ENCODE measurements at regions not wholly inside any gene's neighbourhood (a gene's known extent, or its start where the extent isn't known, plus 50 kb on each side); places are given as distances from the start of the nearest gene placed in this dataset.
"Not testable (repeated sequence)": the region's sequence is repeated elsewhere in the genome, so short reads cannot be mapped to it uniquely, and the experiment has no call there.

DNA sequence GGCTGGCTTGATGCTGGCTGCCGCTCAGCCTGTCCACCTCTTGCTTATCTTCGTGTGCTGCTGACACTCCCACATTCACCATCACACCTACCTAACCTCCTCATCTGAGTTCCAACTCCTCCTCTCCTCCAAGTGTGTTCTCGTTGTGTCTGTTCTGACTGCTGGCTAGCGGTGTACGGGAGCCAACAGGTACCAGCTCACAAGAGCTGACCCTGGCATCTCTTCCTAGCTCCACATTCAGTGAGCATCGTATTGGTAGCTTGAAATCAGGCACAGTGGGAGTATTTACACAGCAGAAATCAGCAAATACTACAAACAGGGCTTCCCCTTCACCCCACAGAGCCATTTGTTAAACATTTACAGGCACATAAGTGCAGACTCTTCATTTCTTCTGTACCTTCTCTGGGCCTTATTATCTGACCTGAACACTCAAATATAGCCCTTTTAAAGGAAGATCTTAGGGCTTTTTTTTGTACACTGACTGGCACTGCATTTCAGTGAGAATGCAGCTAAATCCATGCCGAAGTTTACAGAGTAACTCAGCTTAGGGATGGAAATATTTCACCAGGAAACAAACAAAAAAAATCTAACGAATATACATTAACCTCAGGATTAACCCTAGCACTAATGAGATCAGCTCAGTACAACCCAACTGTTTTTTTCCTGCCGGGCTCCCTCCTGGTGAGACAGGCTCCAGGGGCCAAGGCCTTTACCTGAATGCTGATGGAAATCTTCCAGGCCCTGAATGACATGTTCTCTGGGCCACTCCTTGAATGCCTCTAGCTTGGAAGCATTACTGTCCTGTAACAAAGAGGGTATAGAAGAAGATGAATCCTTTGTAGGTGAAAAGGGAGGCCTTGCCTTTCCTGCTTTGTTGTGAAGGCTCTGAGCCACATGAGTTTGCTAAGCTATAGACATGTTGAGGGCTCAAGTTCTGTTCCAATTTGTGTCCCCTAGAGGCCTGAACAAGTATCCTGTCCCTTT lies 150.5 kb upstream of the LPP start:
- DNase-seq, result no peak

DNA sequence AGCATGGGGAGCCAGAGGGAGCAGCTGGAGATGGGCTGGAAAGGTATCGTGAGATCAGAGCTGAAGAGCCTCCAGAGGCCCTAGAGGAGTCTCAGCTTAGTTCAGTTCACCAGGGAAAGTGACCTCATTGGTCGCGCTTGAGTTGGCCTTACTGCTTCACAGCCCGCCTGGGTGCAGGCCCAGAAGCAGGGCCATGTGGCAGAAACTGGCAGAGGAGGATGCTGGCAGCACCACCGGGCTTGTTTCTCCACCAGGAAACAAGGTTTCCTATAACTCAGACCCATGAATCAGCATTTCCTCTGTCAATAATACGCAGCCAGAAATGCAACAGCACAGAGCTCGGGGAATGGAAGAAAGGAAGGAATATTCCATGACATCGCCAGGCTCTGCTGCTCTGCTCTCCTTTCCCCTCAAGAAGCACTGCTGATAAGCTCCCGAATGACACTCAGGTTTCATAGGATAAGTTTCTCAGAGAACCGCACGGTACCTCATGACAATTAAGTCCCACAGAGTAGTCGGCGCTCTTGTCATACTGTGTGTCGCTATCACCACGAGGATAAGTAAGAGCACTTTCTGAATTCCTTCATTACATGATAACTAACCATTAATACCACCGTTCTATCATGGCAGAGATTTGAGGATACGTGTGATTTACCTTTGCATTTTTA lies 147.1 kb upstream of the LPP start:
- DNase-seq, result no peak

DNA sequence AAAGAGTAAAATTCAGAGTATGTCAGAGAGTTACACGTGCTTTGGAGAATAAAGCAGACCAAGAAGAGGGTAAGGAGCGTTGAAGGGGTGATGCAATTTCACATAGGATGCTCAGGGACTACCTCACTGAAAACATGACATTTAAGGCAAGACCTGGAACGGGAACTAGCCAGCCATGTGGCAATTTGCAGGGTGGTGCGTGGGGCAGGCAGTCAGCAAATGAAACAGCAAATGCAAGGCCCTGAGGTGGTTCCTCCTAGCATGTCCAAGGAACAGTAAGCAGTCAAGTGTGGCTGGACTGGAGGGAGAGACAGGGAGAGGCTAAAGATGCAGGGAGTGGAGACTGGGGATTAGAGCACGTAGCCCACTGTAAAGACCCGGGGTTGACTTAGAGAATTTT lies 146.1 kb upstream of the LPP start:
- no peak for DNase-seq

DNA sequence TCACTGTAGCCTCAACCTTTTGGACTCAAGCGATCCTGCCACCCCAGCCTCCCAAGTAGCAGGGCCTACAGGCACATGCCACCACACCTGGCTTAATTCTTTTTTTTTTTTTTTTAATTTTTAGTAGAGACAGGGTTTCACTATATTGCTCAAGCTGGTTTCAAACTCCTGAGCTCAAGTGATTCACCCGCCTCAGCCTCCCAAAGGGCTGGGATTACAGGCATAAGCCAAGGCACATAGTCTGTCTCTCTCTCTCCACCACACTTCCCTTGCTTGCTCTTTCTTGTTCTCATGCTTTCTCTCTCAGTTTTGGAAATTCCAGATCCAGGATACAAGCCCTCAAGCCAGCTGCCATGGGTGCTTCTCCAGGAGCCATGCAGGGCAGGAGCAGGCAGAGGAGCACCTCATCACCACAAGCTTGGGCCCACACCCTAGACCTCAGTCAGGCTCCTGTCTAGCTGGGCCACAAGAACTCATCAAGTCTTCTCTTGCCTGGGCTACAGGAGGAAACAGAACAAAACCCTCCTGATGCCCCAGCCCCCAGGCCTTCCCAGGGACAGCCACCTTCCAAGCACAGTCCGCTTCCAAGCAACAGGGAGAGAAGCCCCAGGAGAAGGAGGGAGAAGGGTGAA lies 145.3 kb upstream of the LPP start:
- no peak for DNase-seq

DNA sequence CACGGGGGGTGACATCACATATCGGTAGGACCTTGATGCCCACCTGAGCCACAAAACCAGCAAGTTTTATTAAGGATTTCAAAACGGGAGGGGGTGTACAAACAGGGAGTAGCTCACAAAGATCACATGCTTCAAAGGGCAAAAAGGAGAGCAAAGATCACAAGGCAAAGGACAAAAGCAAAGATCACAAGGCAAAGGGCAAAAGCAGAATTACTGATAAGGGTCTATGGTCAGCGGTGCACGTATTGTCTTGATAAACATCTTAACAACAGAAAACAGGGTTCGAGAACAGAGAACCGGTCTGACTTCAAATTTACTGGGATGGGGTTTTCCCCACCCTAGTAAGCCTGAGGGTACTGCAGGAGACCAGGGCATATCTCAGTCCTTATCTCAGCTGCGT lies 143.5 kb upstream of the LPP start:
- DNase-seq, result no peak

DNA sequence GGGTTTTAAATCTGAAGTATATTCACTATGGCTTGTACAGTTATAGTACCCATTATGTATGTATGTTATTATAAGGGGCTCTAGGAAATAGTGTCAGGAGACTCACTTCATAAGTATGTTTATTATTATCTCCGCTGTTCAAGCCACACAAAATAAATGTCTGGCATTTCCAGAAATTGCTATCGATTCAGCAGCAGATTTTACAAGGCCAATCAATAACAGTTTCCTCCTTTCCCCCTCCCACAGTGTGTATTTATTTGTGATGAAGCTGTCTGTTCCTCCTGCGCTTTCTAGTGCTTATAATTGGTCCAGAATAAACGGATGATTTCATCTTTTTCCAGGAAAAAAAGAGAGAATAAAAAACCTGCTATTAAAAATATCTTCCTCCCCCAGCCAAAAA lies 134.2 kb upstream of the LPP start:
- no peak for DNase-seq

DNA sequence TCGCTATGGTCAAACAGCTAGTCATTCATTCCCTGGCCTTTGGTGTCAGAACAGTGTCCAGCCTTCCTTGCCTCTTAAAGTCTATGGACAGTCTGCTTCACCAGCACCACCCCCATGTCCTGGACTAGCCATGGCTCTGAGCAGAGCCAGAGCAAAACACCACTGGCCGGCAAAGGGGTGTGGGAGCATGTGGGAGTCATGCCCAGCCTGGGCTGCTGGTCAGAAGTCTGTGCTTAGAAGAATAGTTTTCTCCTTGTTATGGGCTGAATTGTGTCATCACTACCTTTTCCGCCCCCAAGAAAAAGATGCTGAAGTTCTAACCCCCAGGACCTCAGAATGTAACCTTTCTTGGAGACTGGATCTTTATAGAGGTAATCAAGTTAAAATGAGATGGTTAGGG lies 132.9 kb upstream of the LPP start:
- no peak for DNase-seq

DNA sequence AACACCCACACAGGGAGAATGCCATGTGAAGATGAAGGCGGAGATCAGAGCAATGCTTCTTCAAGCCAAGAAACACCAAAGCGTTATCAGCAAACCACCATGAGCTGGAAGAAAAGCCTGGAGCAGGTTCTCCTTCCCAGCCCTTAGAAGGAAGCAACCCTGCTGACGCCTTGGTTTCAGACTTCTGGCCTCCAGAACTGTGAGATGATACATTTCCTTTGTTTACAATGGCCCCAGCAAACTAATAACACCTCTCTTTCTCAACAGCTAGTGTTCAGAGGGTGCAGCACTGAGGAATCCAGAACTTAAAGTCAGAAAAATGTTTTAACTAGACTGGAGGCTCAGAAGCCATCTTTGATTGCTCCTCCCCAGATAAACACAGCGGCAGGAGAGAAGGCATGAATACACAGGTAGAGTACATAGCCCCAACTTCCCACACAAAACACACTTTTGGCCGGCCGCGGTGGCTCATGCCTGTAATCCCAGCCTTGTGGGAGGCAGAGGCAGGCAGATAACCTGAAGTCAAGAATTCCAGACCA lies 132.4 kb upstream of the LPP start:
- DNase-seq, result no peak

DNA sequence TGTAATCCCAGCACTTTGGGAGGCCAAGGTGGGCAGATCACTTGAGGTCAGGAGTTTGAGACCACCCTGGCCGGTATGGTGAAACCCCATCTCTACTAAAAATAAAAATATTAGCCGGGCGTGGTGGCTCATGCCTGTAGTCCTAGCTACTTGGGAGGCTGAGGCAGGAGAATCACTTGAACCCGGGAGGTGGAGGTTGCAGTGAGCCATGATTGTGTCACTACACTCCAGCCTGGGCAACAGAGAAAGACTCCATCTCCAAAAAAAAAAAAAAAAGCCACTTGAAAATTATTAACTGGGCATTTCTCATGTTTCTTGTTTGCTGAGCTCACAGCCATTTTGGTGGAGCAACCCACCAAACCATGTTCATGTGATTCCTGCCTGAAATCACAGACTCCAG lies 131.1 kb upstream of the LPP start:
- DNase-seq, result not testable (repeated sequence)

DNA sequence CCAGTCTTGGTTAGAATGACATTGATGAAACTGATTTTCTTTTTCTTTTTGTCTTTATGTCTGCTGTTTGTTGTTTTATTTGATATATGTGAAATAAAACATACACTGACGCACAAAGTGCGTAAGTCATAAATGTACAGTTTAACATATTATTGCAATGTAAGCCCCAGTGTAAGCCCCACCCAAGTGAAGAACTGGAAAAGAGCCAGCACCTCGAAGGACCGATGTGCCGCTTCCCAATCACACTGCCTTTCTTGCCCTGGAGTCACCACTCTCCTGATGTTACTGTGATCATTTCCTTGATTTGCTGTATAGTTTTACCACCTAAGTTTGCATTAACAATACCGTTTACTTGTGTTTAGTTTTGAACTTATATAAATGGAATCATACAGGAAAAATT lies 128.4 kb upstream of the LPP start:
- no peak for DNase-seq

DNA sequence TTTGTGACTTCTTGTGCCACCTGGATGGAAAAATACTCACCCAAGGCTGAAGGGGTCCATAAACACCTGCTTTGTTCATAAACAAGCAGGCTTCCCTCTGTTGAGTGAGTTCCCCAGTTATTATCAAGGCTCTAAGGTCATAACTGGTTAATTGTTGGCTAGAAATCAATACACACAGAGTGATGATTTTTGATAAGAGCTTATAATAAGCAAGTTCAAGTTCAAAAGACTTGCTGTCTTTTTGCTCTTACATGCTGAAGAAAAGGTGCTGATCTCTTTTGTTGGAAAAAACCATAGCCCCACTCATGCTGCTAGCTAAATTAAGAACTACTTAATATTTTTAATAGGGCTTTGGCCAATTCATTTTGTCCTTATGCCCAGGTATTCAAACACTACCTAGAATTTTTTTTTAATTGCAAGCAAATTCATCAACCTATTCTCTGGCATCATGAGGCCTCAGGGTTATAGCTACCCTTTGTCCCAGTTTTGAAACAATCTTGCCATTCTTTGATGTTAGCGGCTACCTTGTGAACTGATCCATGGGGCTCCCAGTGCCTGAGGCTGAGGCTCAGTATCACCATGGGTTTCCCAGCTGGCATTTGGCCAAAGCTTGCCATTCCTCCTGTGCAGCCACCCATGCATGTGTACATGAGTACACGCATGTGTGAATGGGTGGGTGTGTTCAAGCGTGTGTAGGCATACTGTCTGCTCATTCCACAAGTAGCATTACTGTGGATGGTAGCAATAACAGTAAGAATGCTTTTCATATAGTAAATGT lies 127.6 kb upstream of the LPP start:
- no peak for DNase-seq

DNA sequence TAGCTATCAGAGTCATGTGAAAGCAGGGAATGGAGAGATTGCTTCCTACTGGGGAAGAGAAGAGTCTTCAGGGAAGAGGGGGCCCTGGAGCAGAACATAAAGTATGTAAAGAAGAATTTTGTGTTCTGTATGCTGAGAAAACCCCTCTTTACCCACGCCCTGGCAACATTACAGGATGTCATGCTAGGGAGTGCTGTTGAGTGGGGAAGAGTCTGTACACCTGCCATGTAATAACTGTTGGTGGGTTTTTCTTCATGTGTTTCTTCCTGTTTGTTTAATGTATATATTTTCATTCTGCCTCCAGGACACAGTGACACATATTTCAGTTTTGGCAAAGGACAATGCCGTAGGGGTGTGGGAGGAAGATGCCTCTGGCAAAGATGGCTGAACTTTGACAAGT lies 122.8 kb upstream of the LPP start:
- no peak for DNase-seq

DNA sequence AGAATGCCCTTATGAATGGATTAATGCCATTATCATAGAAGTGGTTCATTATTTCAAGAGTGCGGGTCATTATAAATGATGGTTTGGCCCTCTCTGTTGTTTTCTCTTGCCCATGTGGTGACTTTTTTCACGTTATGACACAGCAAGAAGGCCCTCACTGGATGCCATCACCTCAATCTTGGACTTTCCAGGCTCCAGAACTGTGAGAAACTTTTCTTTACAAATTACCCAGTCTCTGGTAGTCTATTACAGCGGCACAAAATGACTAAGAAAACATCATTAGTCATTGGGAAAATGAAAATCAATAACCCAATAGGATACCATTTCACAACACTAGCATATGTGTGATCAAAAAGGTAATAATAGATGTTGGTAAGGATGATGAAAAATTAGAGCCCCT lies 119.0 kb upstream of the LPP start:
- no peak for DNase-seq

DNA sequence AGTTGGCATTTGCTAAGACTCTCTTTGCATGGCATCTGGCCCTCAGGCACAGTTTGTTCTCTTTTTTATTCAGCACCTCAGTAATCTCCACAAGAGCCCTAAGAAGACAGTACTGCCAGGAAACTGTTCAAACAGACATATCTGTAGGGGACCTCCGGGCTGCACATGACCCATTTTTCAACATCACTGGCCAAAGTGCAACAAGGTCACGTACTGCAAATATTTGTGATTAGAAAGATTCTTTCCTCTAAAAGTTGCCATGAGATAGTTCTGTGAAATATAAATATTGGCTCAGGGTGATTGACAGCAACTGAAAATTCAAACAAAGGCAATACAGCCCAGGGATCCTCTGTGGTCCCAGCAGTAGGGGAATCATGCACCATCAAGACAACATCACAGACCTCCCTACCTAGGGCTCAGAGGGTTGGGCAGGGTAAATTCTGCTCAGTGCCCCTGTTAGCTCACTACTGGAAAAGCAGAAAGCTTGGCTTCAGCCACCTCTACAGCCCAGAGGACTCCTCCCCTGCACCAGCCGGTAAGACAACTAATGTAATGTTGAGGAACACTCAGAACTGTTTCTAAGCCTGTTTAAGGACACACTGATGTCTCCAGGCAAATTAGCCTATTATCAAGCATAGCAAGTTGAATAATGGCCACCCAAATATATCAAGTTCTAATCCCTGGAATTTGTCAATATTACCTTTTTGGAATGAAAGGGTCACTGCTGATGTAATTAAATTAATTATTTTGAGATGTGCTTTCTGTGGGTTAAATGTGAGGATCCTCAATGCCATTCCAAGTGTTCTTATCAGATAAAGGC lies 117.4 kb upstream of the LPP start:
- DNase-seq, result no peak

DNA sequence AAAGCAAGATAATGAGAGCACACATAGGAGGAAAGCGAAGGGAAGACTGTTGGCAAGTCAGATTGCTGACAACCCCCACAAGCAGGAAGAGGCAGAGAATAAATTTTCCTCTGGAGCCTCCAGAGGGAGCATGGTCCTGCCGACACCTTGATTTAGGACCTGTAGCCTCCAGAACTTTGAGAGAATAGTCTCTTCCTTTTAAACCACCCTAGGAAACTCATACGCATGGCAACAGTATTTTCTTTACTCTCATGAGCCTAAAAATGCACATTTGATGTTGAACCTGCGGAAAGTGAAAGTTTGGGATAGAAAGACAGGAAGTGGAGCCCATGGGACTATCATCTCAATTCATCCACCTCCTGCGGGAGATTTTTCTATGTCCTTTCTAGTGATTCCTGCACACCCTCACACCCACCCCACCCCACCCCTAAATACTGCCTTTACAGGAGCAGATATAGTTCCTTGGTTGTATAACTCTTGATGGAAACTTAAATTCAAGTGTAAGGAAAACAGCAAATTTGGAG lies 116.7 kb upstream of the LPP start:
- DNase-seq, result no peak

DNA sequence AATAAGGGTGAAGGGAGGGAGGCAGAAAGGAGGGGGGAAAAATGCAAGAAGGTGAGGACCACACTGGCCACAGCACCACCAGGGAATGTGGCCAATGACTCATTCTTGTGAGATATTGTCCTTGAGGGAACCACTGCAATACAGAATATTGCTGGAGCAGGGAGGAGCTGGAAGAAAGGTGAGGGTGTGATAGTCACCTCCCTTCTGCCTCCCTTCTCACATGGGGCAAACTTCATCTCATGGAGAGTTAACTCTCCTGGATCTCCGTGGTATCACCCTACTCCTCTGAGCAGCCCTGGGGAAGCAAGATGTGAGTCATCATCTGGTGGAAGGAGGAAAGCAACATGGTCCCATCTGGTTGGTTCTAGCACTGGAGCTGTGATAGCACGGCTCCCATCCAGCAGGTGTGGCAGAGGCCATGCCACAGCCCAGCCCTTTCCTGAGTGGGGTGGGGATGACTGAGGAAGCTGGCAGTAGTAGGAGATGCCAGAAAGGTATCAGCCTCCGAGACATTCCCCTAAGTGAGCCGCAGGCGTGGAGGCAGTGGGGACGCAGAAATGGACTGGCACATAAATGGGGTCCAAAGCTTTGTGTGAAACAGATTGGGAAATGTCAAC lies 115.9 kb upstream of the LPP start:
- DNase-seq, result no peak

DNA sequence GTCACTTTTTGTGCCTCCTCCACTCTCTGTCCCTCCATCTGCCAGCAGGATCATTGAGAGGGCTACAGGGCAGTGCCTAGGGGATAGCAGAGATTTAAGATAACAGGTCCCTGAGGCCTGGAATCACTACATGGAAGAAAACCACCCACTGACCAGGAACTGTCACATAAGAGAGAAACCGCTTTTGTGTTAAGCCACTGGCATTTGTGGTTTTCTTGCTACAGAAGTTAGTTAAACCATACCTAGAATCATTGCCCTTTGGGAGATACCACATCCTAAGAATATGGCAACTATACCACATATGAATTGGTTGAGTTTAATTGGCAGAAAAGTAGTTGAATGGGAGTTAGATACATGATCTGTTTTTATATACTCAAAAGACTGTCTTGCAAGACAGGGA lies 112.8 kb upstream of the LPP start:
- no peak for DNase-seq

DNA sequence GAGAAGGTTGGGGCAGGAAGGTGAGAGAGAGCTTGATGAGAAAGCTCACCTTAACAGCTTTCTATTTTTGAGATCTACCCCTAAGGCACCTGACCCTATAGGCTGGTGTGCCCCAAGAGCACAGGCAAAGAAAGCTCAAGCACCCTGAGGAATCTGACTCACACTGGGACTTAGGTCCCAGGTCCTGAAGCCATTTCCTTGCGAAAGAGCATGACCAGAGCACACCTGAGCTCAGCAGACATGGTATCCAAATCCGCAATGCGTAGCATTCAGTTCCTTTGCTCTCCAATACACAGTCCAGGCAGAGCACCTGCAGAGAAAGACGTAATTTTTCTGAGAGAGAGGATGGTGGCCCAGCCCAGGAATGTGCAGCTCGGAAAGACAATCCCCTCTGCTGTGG lies 112.1 kb upstream of the LPP start:
- no peak for DNase-seq

DNA sequence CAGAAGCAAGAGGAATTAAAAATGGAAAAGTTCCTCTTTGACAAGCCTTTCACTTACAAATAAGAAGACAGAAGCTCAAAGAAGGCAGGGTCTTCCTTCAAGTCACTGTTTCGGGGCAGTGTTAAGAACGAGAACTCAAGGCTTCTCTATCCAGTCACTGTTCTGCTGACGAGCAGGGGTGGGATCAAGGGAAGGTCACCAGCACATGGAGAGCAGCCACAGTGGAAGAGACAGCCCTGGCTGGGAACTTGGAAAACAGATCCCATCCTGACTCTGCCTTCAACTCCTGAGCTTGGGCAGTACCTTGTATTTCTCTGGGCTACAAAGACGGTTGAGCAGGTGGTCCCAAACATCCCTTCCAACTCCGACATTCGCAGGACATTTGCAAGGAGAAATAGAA lies 111.5 kb upstream of the LPP start:
- DNase-seq, result no peak

DNA sequence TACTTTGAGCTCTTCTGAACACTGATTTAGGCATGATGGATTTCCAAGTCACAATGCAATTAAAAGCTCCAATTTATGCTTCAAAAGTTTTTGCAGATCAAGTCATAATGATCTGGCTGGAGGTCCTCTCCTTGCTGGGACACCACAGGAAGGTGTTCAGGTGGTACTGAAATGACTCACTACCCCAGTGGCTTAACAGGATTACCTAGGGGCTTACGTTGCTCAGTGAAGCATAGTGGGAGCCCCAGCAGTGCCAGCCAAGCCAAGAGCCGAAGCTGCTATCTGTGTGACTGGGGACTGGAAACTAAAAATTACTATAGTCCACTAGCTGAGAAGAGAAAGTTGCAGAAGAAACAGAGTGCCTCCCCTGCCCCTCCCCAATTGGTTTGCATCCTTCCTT lies 110.1 kb upstream of the LPP start:
- DNase-seq, result no peak

DNA sequence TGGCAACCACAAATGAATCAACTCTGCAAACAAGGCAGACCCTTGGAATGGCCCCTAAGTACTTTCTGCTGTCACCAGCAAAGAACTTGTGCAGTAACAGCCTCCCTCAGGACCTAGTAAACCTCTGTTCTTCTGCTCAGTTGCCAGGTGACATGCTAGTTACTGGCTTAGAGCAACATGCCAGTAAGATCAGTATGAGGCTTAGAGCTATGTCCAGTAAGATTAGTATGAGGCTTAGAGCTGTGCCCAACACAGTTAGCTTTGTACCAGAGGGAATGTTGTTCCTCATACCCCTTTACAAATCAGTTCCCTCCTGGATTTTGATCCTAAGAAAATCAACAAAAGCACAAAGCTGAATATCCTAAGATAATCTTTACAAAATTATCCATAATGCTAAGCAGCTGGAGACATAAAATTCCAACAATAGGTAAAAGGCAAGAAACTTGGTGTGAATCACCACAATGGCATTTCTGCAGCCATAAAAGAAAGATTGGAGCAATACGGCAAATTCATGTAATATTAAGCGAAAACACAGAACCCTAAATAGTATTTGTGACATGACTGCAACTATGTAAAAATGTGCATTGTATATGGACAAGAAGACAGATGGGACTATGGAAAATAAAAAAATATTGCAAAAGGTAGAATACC lies 107.3 kb upstream of the LPP start:
- DNase-seq, result no peak

Measured in activated effector memory CD4-positive, alpha-beta T cell treated with anti-CD3 and anti-CD28 coated beads, Interleukin-2, amount 50 U/mL, for 16 hours (primary cell).